PC-3 (cell line): ENCODE measurements at regions not wholly inside any gene's neighbourhood (a gene's known extent, or its start where the extent isn't known, plus 50 kb on each side); places are given as distances from the start of the nearest gene placed in this dataset.

Experiments
- CTCF ChIP-seq: fragments of 300-600 bp; sonication (generic); conservative IDR thresholded peaks from 2 replicates; pipeline ENCODE4 v1.5.1; 2017; ENCODE audit warnings: antibody characterized with exemption, low read depth, mild to moderate bottlenecking, low read length
- EZH2phosphoT487 ChIP-seq: fragments of 300-600 bp; sonication (generic); IDR thresholded peaks from 2 replicates; pipeline ENCODE4 v1.6.1; 2018; ENCODE audit warnings: mild to moderate bottlenecking, antibody characterized with exemption, low read length, borderline replicate concordance

GRCh38 chrX:16511796-16512776 is 137.9 kb upstream of the S100G start:
- TF ChIP-seq CTCF (no peak), EZH2phosphoT487 (no peak)
